Superior temporal gyrus (tissue), 1 donor: ENCODE measurements at regions not wholly inside any gene's neighbourhood (a gene's known extent, or its start where the extent isn't known, plus 50 kb on each side); places are given as distances from the start of the nearest gene placed in this dataset.
"Not testable (repeated sequence)": the region's sequence is repeated elsewhere in the genome, so short reads cannot be mapped to it uniquely, and the experiment has no call there.

ENCODE experiments used
- DNase-seq: peaks from one replicate; pipeline ENCODE4 v3.0.0-alpha.2; 2016; ENCODE audit errors: extremely low spot score

GRCh38 chr10:120110196-120110595 lies 217.7 kb downstream of the SEC23IP start:
- no peak for DNase-seq

GRCh38 chr10:120111628-120112027 lies 219.1 kb downstream of the SEC23IP start:
- DNase-seq = no peak

GRCh38 chr10:120112809-120113208 lies 220.3 kb downstream of the SEC23IP start:
- no peak for DNase-seq

- DNase-seq = no peak
Observed at GRCh38 chr10:120115959-120116358, 223.4 kb downstream of the SEC23IP start.

GRCh38 chr10:120121768-120122167 lies 229.2 kb downstream of the SEC23IP start:
- DNase-seq = no peak

GRCh38 chr10:120131183-120131582 lies 238.7 kb downstream of the SEC23IP start:
- DNase-seq = no peak

- no peak for DNase-seq
Observed at GRCh38 chr10:120132811-120133210, 240.3 kb downstream of the SEC23IP start.

GRCh38 chr10:120138689-120139088 lies 246.2 kb downstream of the SEC23IP start:
- DNase-seq = no peak

GRCh38 chr10:120145107-120145506 lies 252.6 kb downstream of the SEC23IP start:
- no peak for DNase-seq

GRCh38 chr10:120156614-120157274 lies 264.2 kb downstream of the SEC23IP start:
- no peak for DNase-seq

- DNase-seq = no peak
Observed at GRCh38 chr10:120161111-120161510, 268.6 kb downstream of the SEC23IP start.

GRCh38 chr10:120162471-120162870 lies 269.9 kb downstream of the SEC23IP start:
- DNase-seq = no peak

GRCh38 chr10:120172356-120172755 lies 279.8 kb downstream of the SEC23IP start:
- DNase-seq = no peak

GRCh38 chr10:120174491-120174890 lies 282.0 kb downstream of the SEC23IP start:
- no peak for DNase-seq

- no peak for DNase-seq
Observed at GRCh38 chr10:120177330-120177729, 279.7 kb upstream of the PLPP4 start.

- no peak for DNase-seq
Observed at GRCh38 chr10:120180160-120180559, 276.9 kb upstream of the PLPP4 start.

GRCh38 chr10:120181154-120181553 lies 275.9 kb upstream of the PLPP4 start:
- no peak for DNase-seq

GRCh38 chr10:120182431-120182830 lies 274.6 kb upstream of the PLPP4 start:
- DNase-seq = no peak

- no peak for DNase-seq
Observed at GRCh38 chr10:120183546-120183945, 273.5 kb upstream of the PLPP4 start.

- no peak for DNase-seq
Observed at GRCh38 chr10:120184547-120185337, 272.3 kb upstream of the PLPP4 start.

GRCh38 chr10:120186506-120186905 lies 270.5 kb upstream of the PLPP4 start:
- no peak for DNase-seq

GRCh38 chr10:120187168-120187567 lies 269.9 kb upstream of the PLPP4 start:
- DNase-seq = not testable (repeated sequence)

- DNase-seq = no peak
Observed at GRCh38 chr10:120188950-120189349, 268.1 kb upstream of the PLPP4 start.
